Panc1 (cell line): ENCODE measurements at regions not wholly inside any gene's neighbourhood (a gene's known extent, or its start where the extent isn't known, plus 50 kb on each side); places are given as distances from the start of the nearest gene placed in this dataset.

Source experiments
- ATAC-seq: fragments of 200-7000 bp; cut with Tn5 transposase; 2 replicates; pipeline ENCODE4 v1.9.1; 2020; ENCODE audit warnings: mild to moderate bottlenecking, moderate library complexity
- BruUV-seq: library from RNA; stranded (reverse); fragments of 400-500 nt; replicated peaks from 2 replicates; lab custom pipeline; 2021; lab: Mats Ljungman, UMichigan
- CTCF ChIA-PET: fragments of 300-600 bp; sonication (Branson Sonifier 250); formaldehyde crosslinking; loops from one replicate; lab custom pipeline; 2022; ENCODE audit warnings: antibody characterized with exemption; lab: Charles Lee
- POLR2A ChIA-PET: fragments of 300-600 bp; sonication (Branson Sonifier 250); formaldehyde crosslinking; loops from one replicate; lab custom pipeline; 2022; ENCODE audit warnings: antibody characterized with exemption; lab: Charles Lee
- DNase-seq: peaks from one replicate; pipeline ENCODE4 v3.0.0-alpha.2; 2010; ENCODE audit warnings: low read depth, low spot score
- H3K27ac ChIP-seq: 2 replicates; pipeline ENCODE4 v1.5.1; 2011; ENCODE audit warnings: mild to moderate bottlenecking, low read length, inconsistent platforms
- H3K27me3 ChIP-seq: fragments of 200-500 bp; sonication (Bioruptor generic); 2 replicates; pipeline ENCODE4 v1.6.0; 2014; ENCODE audit warnings: low read length, inconsistent platforms; ENCODE audit not compliant: control insufficient read depth, insufficient read depth
- H3K36me3 ChIP-seq: fragments of 200-500 bp; sonication (Bioruptor generic); 2 replicates; pipeline ENCODE4 v1.5.1; 2014; ENCODE audit warnings: inconsistent platforms, mild to moderate bottlenecking, low read length, moderate library complexity; ENCODE audit not compliant: control insufficient read depth, insufficient read depth
- H3K4me1 ChIP-seq: 2 replicates; pipeline ENCODE4 v1.5.1; 2011; ENCODE audit warnings: inconsistent platforms, mild to moderate bottlenecking, low read length, moderate library complexity; ENCODE audit not compliant: control insufficient read depth, insufficient read depth
- H3K4me3 ChIP-seq, 2 experiments: 2 replicates each; pipeline ENCODE4 v1.5.1; 2011 to 2012; ENCODE audit warnings: low read depth in 2 of 2, low read length in 2 of 2, mild to moderate bottlenecking in 2 of 2, inconsistent platforms in 1 of 2, moderate library complexity in 1 of 2
- H3K9me3 ChIP-seq: fragments of 200-500 bp; sonication (Bioruptor generic); 2 replicates; pipeline ENCODE4 v1.5.1; 2014; ENCODE audit warnings: low read depth, mild to moderate bottlenecking, inconsistent platforms, low read length, moderate library complexity; ENCODE audit not compliant: control insufficient read depth, insufficient read depth
- CTCF ChIP-seq: fragments of 450-650 bp; IDR thresholded peaks from 2 replicates; pipeline ENCODE4 v1.5.1; 2017; ENCODE audit warnings: mild to moderate bottlenecking
- POLR2AphosphoS5 ChIP-seq: IDR thresholded peaks from 2 replicates; pipeline ENCODE4 v1.6.1; 2012; ENCODE audit warnings: mild to moderate bottlenecking, low read depth, low read length, moderate library complexity
- REST ChIP-seq, 2 experiments: IDR thresholded peaks; 2 replicates each; pipeline ENCODE4 v1.6.1; 2011 to 2012; ENCODE audit warnings: low read depth in 2 of 2, control low read depth in 1 of 2, low read length in 1 of 2, mild to moderate bottlenecking in 1 of 2, moderate library complexity in 1 of 2; ENCODE audit not compliant: insufficient read depth in 1 of 2
- SIN3A ChIP-seq: IDR thresholded peaks from 2 replicates; pipeline ENCODE4 v1.6.1; 2012; ENCODE audit warnings: low read depth, mild to moderate bottlenecking, low read length, moderate library complexity, borderline replicate concordance; ENCODE audit not compliant: insufficient read depth
- TCF7L2 ChIP-seq: IDR thresholded peaks from 2 replicates; pipeline ENCODE4 v1.6.1; 2011; ENCODE audit warnings: mild to moderate bottlenecking, low read depth, low read length, inconsistent platforms
- in situ Hi-C: cut with HindIII; loops from 2 replicates; pipeline ENCODE4 v1.10.0; 2016; ENCODE audit warnings: low sequenced_read_pairs, low pct_unique_long_range_greater_than_20kb
- intact Hi-C: fragments of 100-400 bp; cut with micrococcal nuclease; formaldehyde crosslinking; loops from one replicate; pipeline ENCODE4 v1.10.0; 2022; ENCODE audit not compliant: unreplicated experiment

DNA sequence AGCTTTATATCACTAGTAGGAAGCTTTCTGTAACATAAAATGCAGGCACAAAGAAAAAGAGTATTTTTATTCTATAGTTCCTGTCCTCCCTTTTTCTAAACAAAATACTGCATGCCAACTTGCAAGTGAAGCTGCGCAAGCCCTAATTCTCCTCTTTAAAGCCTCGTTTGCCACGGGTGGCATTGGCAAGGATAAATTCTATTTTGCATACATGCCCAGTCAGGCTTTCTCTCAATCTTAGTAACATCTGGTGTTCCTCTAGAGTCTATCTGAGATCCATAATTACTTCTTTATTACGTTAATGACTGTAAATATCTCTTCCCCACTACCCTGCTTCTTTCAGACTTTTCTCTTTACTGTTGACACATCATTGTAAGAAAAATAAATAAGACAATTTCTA lies 97.1 kb upstream of the DAAM1 start:
- Histone ChIP-seq H3K36me3 (no peaks in the 10 kb centered on the region), H3K4me3 (no peak overlapping the region), H3K4me1 (no peaks in the 10 kb centered on the region), H3K27me3 (peaks cover 3% of the 10 kb centered on the region), H3K9me3 (no peaks in the 10 kb centered on the region), H3K27ac (no peak overlapping the region)
- in situ Hi-C loops: no loop called here
- POLR2A ChIA-PET: no interaction called here
- CTCF ChIA-PET: no interaction called here
- no TSS peak for BruUV-seq
- DNase-seq (no peak), ATAC-seq (no peak)
- TF ChIP-seq CTCF (no peak), REST (IDR thresholded peaks at IDR 0.05; ENCODE audit: insufficient read depth in 1 of 2, low read depth in 2 of 2, low read length in 1 of 2) (no peak), SIN3A (no peak), POLR2AphosphoS5 (no peak), TCF7L2 (no peak)
- intact Hi-C loops: no loop called here

DNA sequence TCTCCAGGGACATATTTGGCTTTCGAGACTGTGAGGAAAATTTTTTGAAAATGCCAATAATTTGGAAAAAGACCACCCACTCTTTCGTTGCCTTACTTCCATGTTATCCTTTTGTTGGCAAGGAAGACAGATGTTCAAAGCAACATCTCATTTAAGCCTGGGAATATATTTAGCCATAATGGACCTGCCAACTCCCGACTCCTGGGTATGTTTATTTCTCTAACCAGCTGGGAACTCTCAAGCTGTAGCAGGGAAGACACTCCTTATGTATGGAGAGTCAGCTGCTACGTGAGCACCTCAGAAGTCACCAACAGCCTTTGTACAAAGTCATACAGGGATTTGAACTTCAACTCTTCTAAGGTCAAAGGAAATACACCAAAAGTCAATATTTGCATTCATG lies 96.5 kb upstream of the DAAM1 start:
- H3K9me3 ChIP-seq: no peaks in the 10 kb centered on the region
- BruUV-seq: no TSS peak
- intact Hi-C loops: no loop called here
- ChIA-PET CTCF (no interaction called here), POLR2A (no interaction called here)
- in situ Hi-C loops: no loop called here
- no peaks in the 10 kb centered on the region for H3K36me3 ChIP-seq
- H3K4me1 ChIP-seq: no peaks in the 10 kb centered on the region
- no peak overlapping the region for H3K27ac ChIP-seq
- DNase-seq: no peak
- TF ChIP-seq CTCF: no peak
- TF ChIP-seq REST (IDR thresholded peaks at IDR 0.05; ENCODE audit: insufficient read depth in 1 of 2, low read depth in 2 of 2, low read length in 1 of 2): no peak
- TF ChIP-seq SIN3A: no peak
- no peak for TF ChIP-seq TCF7L2
- H3K27me3 ChIP-seq: peaks cover 3% of the 10 kb centered on the region
- no peak for ATAC-seq
- H3K4me3 ChIP-seq: no peak overlapping the region
